ENCODE measurements at regions not wholly inside any gene's neighbourhood (a gene's known extent, or its start where the extent isn't known, plus 50 kb on each side); places are given as distances from the start of the nearest gene placed in this dataset.

DNA sequence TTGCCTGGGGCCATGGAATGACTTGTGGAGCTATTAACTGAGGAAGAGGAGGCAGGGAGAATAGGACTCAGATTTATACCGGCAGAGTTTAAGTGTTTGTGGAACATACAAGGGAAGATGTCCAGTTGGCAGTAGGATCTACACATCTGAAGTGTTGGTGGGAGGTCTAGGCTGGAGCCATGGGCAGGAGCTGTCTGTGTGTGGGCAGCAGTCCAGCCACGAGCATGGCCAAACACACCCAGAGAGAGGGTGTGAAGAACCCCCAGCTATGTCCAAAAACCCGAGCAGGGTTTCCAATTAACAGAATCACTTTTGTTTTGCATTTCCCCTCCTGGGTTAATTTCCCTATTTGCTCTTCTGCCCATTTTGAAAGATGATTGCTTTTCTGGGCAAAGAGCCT lies 393.7 kb downstream of the CDK5RAP2 start:
- Histone ChIP-seq H3K4me3 (no peak overlapping the region), H3K36me3 (no peaks in the 10 kb centered on the region), H3K9me3 (no peaks in the 10 kb centered on the region), H3K27ac (no peak overlapping the region), H3K27me3 (ENCODE audit: low read depth) (no peaks in the 10 kb centered on the region), H3K4me1 (no peaks in the 10 kb centered on the region)
- TF ChIP-seq, protein P1, sequence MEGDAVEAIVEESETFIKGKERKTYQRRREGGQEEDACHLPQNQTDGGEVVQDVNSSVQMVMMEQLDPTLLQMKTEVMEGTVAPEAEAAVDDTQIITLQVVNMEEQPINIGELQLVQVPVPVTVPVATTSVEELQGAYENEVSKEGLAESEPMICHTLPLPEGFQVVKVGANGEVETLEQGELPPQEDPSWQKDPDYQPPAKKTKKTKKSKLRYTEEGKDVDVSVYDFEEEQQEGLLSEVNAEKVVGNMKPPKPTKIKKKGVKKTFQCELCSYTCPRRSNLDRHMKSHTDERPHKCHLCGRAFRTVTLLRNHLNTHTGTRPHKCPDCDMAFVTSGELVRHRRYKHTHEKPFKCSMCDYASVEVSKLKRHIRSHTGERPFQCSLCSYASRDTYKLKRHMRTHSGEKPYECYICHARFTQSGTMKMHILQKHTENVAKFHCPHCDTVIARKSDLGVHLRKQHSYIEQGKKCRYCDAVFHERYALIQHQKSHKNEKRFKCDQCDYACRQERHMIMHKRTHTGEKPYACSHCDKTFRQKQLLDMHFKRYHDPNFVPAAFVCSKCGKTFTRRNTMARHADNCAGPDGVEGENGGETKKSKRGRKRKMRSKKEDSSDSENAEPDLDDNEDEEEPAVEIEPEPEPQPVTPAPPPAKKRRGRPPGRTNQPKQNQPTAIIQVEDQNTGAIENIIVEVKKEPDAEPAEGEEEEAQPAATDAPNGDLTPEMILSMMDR (IDR thresholded peaks at IDR 0.05) = no peak
- DNase-seq = no peak
- intact Hi-C loops (cut with DNase I) = no loop called here
- ATAC-seq = no peak

DNA sequence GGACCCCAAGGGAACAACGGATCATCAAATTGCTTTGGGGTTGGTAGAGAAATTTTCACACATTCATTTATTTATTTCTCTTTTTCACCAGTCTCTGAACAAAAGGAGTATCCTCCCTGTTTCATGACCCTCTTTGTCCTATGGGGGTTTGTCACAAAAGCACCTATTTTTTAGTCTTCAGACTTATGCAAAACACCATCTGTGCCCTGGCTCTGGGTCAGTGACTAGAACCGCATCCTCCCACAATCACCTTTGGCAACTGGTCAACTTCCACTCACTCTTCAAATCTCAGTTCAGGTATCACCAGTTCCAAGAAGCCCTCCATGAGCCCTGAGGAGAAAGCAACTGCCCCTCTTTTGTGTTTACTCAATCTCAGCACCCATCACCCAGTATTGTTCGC lies 395.7 kb downstream of the CDK5RAP2 start:
- Histone ChIP-seq H3K9me3 (no peaks in the 10 kb centered on the region), H3K36me3 (no peaks in the 10 kb centered on the region), H3K27ac (no peak overlapping the region), H3K4me3 (no peak overlapping the region), H3K4me1 (no peaks in the 10 kb centered on the region), H3K27me3 (ENCODE audit: low read depth) (no peaks in the 10 kb centered on the region)
- intact Hi-C loops (cut with DNase I) = no loop called here
- TF ChIP-seq, protein P1 (IDR thresholded peaks at IDR 0.05) = no peak
- ATAC-seq = no peak
- DNase-seq = no peak

GRCh38 chr9:120183615-120184014 lies 396.4 kb downstream of the CDK5RAP2 start:
- Histone ChIP-seq H3K27ac (no peak overlapping the region), H3K36me3 (no peaks in the 10 kb centered on the region), H3K4me1 (no peaks in the 10 kb centered on the region), H3K4me3 (no peak overlapping the region), H3K9me3 (no peaks in the 10 kb centered on the region), H3K27me3 (ENCODE audit: low read depth) (no peaks in the 10 kb centered on the region)
- TF ChIP-seq, protein P1 (IDR thresholded peaks at IDR 0.05) = no peak
- DNase-seq (no peak), ATAC-seq (no peak)
- intact Hi-C loops (cut with DNase I) = no loop called here

DNA sequence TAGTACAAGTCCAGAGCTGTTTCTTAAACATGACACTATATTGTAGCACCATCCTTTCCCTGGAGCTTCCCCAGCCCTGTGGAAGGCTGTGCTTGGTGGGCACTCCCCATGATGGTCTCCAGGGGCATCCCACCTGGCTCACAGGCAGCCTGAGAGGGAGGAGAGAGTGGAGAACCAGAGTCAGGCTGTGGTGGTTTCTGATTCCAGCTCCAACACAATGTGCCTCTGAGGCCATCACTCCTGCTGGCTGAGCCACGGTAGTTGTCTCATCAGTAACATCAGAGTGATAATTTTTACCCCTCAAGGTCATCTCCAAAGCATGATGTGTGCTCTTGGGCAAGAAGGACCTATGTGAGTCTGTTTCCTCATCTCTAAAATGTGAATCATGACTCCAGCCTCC lies 398.0 kb downstream of the CDK5RAP2 start:
- H3K9me3 ChIP-seq = no peaks in the 10 kb centered on the region
- no peaks in the 10 kb centered on the region for H3K4me1 ChIP-seq
- no peaks in the 10 kb centered on the region for H3K27me3 ChIP-seq (ENCODE audit: low read depth)
- no peak overlapping the region for H3K27ac ChIP-seq
- intact Hi-C loops (cut with DNase I) = no loop called here
- no peak for ATAC-seq
- no peak overlapping the region for H3K4me3 ChIP-seq
- DNase-seq = no peak
- TF ChIP-seq, protein P1 (IDR thresholded peaks at IDR 0.05) = no peak
- no peaks in the 10 kb centered on the region for H3K36me3 ChIP-seq

GRCh38 chr9:120177121-120177520 lies 402.8 kb downstream of the CDK5RAP2 start:
- Histone ChIP-seq H3K36me3 (no peaks in the 10 kb centered on the region), H3K27ac (no peak overlapping the region), H3K4me3 (no peak overlapping the region), H3K9me3 (no peaks in the 10 kb centered on the region), H3K4me1 (no peaks in the 10 kb centered on the region), H3K27me3 (ENCODE audit: low read depth) (no peaks in the 10 kb centered on the region)
- no peak for ATAC-seq
- intact Hi-C loops (cut with DNase I) = no loop called here
- no peak for DNase-seq
- TF ChIP-seq, protein P1 (IDR thresholded peaks at IDR 0.05) = no peak

DNA sequence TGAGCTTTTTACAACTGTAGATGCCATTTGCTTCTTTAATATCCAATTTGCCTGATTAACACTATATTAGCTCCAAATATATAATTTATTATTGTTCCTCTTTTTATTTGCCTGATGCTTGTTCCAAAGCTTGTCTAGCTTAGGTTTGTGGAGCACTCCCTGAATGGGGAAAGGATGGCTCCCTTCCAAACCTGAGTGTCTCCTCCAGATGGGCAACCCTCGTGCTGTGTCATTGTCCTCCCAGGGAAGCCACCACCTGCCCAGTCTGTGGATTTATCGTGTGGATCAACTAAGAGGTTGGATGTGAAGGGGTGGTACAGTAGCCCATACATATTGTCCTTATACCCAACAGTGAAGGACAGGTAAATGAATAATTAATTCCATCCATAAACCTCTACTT lies 404.9 kb downstream of the CDK5RAP2 start:
- Histone ChIP-seq H3K27me3 (ENCODE audit: low read depth) (no peaks in the 10 kb centered on the region), H3K36me3 (no peaks in the 10 kb centered on the region), H3K27ac (no peak overlapping the region), H3K4me1 (no peaks in the 10 kb centered on the region), H3K9me3 (no peaks in the 10 kb centered on the region), H3K4me3 (no peak overlapping the region)
- no peak for ATAC-seq
- DNase-seq = no peak
- intact Hi-C loops (cut with DNase I) = no loop called here
- TF ChIP-seq, protein P1 (IDR thresholded peaks at IDR 0.05) = no peak
